Posterior vena cava (tissue), 2 donors: ENCODE measurements at regions not wholly inside any gene's neighbourhood (a gene's known extent, or its start where the extent isn't known, plus 50 kb on each side); places are given as distances from the start of the nearest gene placed in this dataset.
"Not testable (repeated sequence)": the region's sequence is repeated elsewhere in the genome, so short reads cannot be mapped to it uniquely, and the experiment has no call there.

Experiments
- DNase-seq: peaks from one replicate; pipeline ENCODE4 v3.0.0-alpha.2; 2020; ENCODE audit warnings: low spot score
- intact Hi-C, 2 donors: fragments of 100-400 bp; cut with DNase I; formaldehyde crosslinking; loops; one replicate each; pipeline versions ENCODE4 v1.14.1 to v1.14.2; 2022 to 2023
- donor health status: DM: yes; HTN: yes; CAD: no.
- donor health status: DM: yes; HTN: yes; CAD: no.

- intact Hi-C loops = loop anchor here in 1 of 2 donors (5.0 kb wide), 1 partner anchor 69 kb away; the partner anchor contains the start of gene KCTD15
- no peak for DNase-seq
These were observed 70.0 kb downstream of the KCTD15 start for GRCh38 chr19:33866696-33867095.

GRCh38 chr19:33868076-33868735, 71.5 kb downstream of the KCTD15 start:
- intact Hi-C loops = loop anchor here in 1 of 2 donors (5.0 kb wide), 1 partner anchor 71 kb away; the partner anchor contains the start of gene KCTD15
- DNase-seq = no peak

GRCh38 chr19:33868788-33869412, 72.2 kb downstream of the KCTD15 start:
- DNase-seq = peak; percentile 85
- intact Hi-C loops = loop anchor here in 1 of 2 donors (5.0 kb wide), 1 partner anchor 72 kb away; the partner anchor contains the start of gene KCTD15

GRCh38 chr19:33870298-33870932, 73.7 kb downstream of the KCTD15 start:
- DNase-seq, intact Hi-C loops: not testable (repeated sequence)

GRCh38 chr19:33871605-33872004, 74.9 kb downstream of the KCTD15 start:
- intact Hi-C loops = no loop called here
- DNase-seq = no peak

GRCh38 chr19:33872445-33873320, 76.0 kb downstream of the KCTD15 start:
- DNase-seq = no peak
- intact Hi-C loops = no loop called here

GRCh38 chr19:33875071-33875470, 78.4 kb downstream of the KCTD15 start:
- DNase-seq = no peak
- intact Hi-C loops = no loop called here

GRCh38 chr19:33876192-33876591, 79.5 kb downstream of the KCTD15 start:
- intact Hi-C loops = no loop called here
- DNase-seq = no peak

GRCh38 chr19:33878030-33878544, 81.4 kb downstream of the KCTD15 start:
- intact Hi-C loops = no loop called here
- no peak for DNase-seq

GRCh38 chr19:33878910-33879810, 82.5 kb downstream of the KCTD15 start:
- intact Hi-C loops = no loop called here

GRCh38 chr19:33879818-33880575, 83.3 kb downstream of the KCTD15 start:
- no peak for DNase-seq
- intact Hi-C loops = no loop called here

More at GRCh38 chr19:33878910-33879810, 82.5 kb downstream of the KCTD15 start:
- DNase-seq = no peak

GRCh38 chr19:33883859-33884519, 87.3 kb downstream of the KCTD15 start:
- no peak for DNase-seq

GRCh38 chr19:33885236-33885635, 88.6 kb downstream of the KCTD15 start:
- no peak for DNase-seq
- intact Hi-C loops = no loop called here

More at GRCh38 chr19:33883859-33884519, 87.3 kb downstream of the KCTD15 start:
- intact Hi-C loops = no loop called here

GRCh38 chr19:33887891-33888290, 91.2 kb downstream of the KCTD15 start:
- intact Hi-C loops = no loop called here
- DNase-seq = no peak

- no peak for DNase-seq
- intact Hi-C loops = no loop called here
These were observed 92.0 kb downstream of the KCTD15 start for GRCh38 chr19:33888665-33889064.

- DNase-seq = no peak
- intact Hi-C loops = no loop called here
These were observed 93.9 kb downstream of the KCTD15 start for GRCh38 chr19:33890569-33890968.

- intact Hi-C loops = no loop called here
- no peak for DNase-seq
These were observed 95.1 kb downstream of the KCTD15 start for GRCh38 chr19:33891773-33892172.
